HG03196 (cell line): ENCODE measurements at regions not wholly inside any gene's neighbourhood (a gene's known extent, or its start where the extent isn't known, plus 50 kb on each side); places are given as distances from the start of the nearest gene placed in this dataset.
"Not testable (repeated sequence)": the region's sequence is repeated elsewhere in the genome, so short reads cannot be mapped to it uniquely, and the experiment has no call there.

Source experiments
- ATAC-seq: cut with Tn5 transposase; IDR thresholded peaks from one replicate; pipeline ENCODE4 v1.9.1; 2021; ENCODE audit not compliant: unreplicated experiment

GRCh38 chr6:141976994-141977393, 155.7 kb upstream of the GJE1 start:
- ATAC-seq = no peak

GRCh38 chr6:141969768-141970415, 162.8 kb upstream of the GJE1 start:
- not testable (repeated sequence) for ATAC-seq

- no peak for ATAC-seq
These were observed 163.5 kb upstream of the GJE1 start for GRCh38 chr6:141969201-141969600.

- no peak for ATAC-seq
These were observed 164.1 kb upstream of the GJE1 start for GRCh38 chr6:141968632-141969031.

- ATAC-seq = no peak
These were observed 167.6 kb upstream of the GJE1 start for GRCh38 chr6:141965016-141965545.

- ATAC-seq = no peak
These were observed 169.0 kb upstream of the GJE1 start for GRCh38 chr6:141963543-141964295.

GRCh38 chr6:141957271-141957670, 175.5 kb upstream of the GJE1 start:
- ATAC-seq = no peak

- ATAC-seq = no peak
These were observed 175.9 kb upstream of the GJE1 start for GRCh38 chr6:141956868-141957267.

- ATAC-seq = no peak
These were observed 176.5 kb upstream of the GJE1 start for GRCh38 chr6:141956046-141956761.

GRCh38 chr6:141953072-141953471, 179.7 kb upstream of the GJE1 start:
- ATAC-seq = no peak

GRCh38 chr6:141946502-141946901, 186.2 kb upstream of the GJE1 start:
- no peak for ATAC-seq

GRCh38 chr6:141938664-141939063, 194.1 kb upstream of the GJE1 start:
- no peak for ATAC-seq

GRCh38 chr6:141932685-141933084, 200.0 kb upstream of the GJE1 start:
- no peak for ATAC-seq

- peak; percentile 54 for ATAC-seq
These were observed 206.4 kb upstream of the GJE1 start for GRCh38 chr6:141926200-141926900.

GRCh38 chr6:141925001-141925400, 207.7 kb upstream of the GJE1 start:
- no peak for ATAC-seq

- ATAC-seq = no peak
These were observed 209.8 kb upstream of the GJE1 start for GRCh38 chr6:141922898-141923297.

- ATAC-seq = not testable (repeated sequence)
These were observed 215.8 kb upstream of the GJE1 start for GRCh38 chr6:141916682-141917505.

GRCh38 chr6:141914646-141915045, 218.1 kb upstream of the GJE1 start:
- ATAC-seq = no peak

GRCh38 chr6:141906569-141907080, 226.1 kb upstream of the GJE1 start:
- no peak for ATAC-seq

GRCh38 chr6:141890661-141891060, 242.1 kb upstream of the GJE1 start:
- ATAC-seq = no peak
